Left kidney (tissue), 1 donor: ENCODE measurements at regions not wholly inside any gene's neighbourhood (a gene's known extent, or its start where the extent isn't known, plus 50 kb on each side); places are given as distances from the start of the nearest gene placed in this dataset.

Experiments used
- DNase-seq: peaks from one replicate; pipeline ENCODE4 v3.0.0-alpha.2; 2013

- no peak for DNase-seq
These were observed 186.2 kb downstream of the ADSS2 start for GRCh38 chr1:244265507-244265906.

GRCh38 chr1:244269169-244269568, 182.5 kb downstream of the ADSS2 start:
- DNase-seq: no peak

- DNase-seq: no peak
These were observed 180.7 kb downstream of the ADSS2 start for GRCh38 chr1:244271004-244271403.

GRCh38 chr1:244271691-244272308, 179.9 kb downstream of the ADSS2 start:
- no peak for DNase-seq

GRCh38 chr1:244272471-244273261, 179.0 kb downstream of the ADSS2 start:
- peak; percentile 82 for DNase-seq

GRCh38 chr1:244273262-244273844, 178.4 kb downstream of the ADSS2 start:
- DNase-seq: no peak

- DNase-seq: no peak
These were observed 177.7 kb downstream of the ADSS2 start for GRCh38 chr1:244273845-244274619.

- DNase-seq: no peak
These were observed 175.1 kb downstream of the ADSS2 start for GRCh38 chr1:244276646-244277045.

- no peak for DNase-seq
These were observed 171.5 kb downstream of the ADSS2 start for GRCh38 chr1:244280201-244280600.

GRCh38 chr1:244280859-244281258, 170.8 kb downstream of the ADSS2 start:
- no peak for DNase-seq

- DNase-seq: no peak
These were observed 167.9 kb downstream of the ADSS2 start for GRCh38 chr1:244283772-244284171.

- DNase-seq: no peak
These were observed 167.0 kb downstream of the ADSS2 start for GRCh38 chr1:244284641-244285156.

- DNase-seq: no peak
These were observed 165.4 kb downstream of the ADSS2 start for GRCh38 chr1:244286341-244286740.

GRCh38 chr1:244287726-244288125, 164.0 kb downstream of the ADSS2 start:
- DNase-seq: no peak

- DNase-seq: no peak
These were observed 163.0 kb downstream of the ADSS2 start for GRCh38 chr1:244288663-244289062.

GRCh38 chr1:244289991-244290785, 161.5 kb downstream of the ADSS2 start:
- DNase-seq: no peak

- no peak for DNase-seq
These were observed 160.2 kb downstream of the ADSS2 start for GRCh38 chr1:244291236-244292201.

- DNase-seq: no peak
These were observed 157.0 kb downstream of the ADSS2 start for GRCh38 chr1:244294599-244295224.

GRCh38 chr1:244296003-244296402, 155.7 kb downstream of the ADSS2 start:
- no peak for DNase-seq

- DNase-seq: no peak
These were observed 155.3 kb downstream of the ADSS2 start for GRCh38 chr1:244296447-244296846.
